IMR-90 (cell line): ENCODE measurements at regions not wholly inside any gene's neighbourhood (a gene's known extent, or its start where the extent isn't known, plus 50 kb on each side); places are given as distances from the start of the nearest gene placed in this dataset.

Experiments used
- ATAC-seq: fragments of 200-7000 bp; cut with Tn5 transposase; 2 replicates; pipeline ENCODE4 v1.9.1; 2020; ENCODE audit warnings: low read depth, mild to moderate bottlenecking, moderate library complexity
- BruUV-seq: library from RNA; stranded (reverse); fragments of 400-500 nt; replicated peaks from 2 replicates; lab custom pipeline; 2021; lab: Mats Ljungman, UMichigan
- CTCF ChIA-PET: fragments of 300-600 bp; formaldehyde crosslinking; extraction: SDS; loops from one replicate; lab custom pipeline; 2021; ENCODE audit warnings: antibody characterized with exemption; lab: Yijun Ruan, JAX
- POLR2A ChIA-PET: fragments of 300-600 bp; sonication (Branson Sonifier 250); formaldehyde crosslinking; loops from one replicate; lab custom pipeline; 2022; ENCODE audit warnings: antibody characterized with exemption; ENCODE audit not compliant: unreplicated experiment; lab: Charles Lee
- DNase-seq: peaks from one replicate; pipeline ENCODE4 v3.0.0; 2013
- H2AFZ ChIP-seq: replicated peaks from 2 replicates; pipeline ENCODE3; 2013; ENCODE audit warnings: low read length, mild to moderate bottlenecking; ENCODE audit not compliant: poor library complexity
- H2AK5ac ChIP-seq: 2 replicates; pipeline ENCODE4 v1.6.1; 2013; ENCODE audit warnings: low read depth, low read length, inconsistent platforms
- H2AK9ac ChIP-seq: replicated peaks from 2 replicates; pipeline ENCODE3; 2013; ENCODE audit warnings: mild to moderate bottlenecking, low read depth, low read length, moderate library complexity; ENCODE audit not compliant: poor library complexity
- H2BK120ac ChIP-seq: 2 replicates; pipeline ENCODE4 v1.6.1; 2013; ENCODE audit warnings: low read depth, low read length, inconsistent platforms
- H2BK15ac ChIP-seq: 3 replicates; pipeline ENCODE4 v1.6.1; 2013; ENCODE audit warnings: low read depth, low read length, inconsistent platforms
- H2BK20ac ChIP-seq: 2 replicates; pipeline ENCODE4 v1.6.1; 2013; ENCODE audit warnings: low read depth, mild to moderate bottlenecking, inconsistent platforms, low read length, moderate library complexity
- H2BK5ac ChIP-seq: 2 replicates; pipeline ENCODE4 v1.6.1; 2013; ENCODE audit warnings: mild to moderate bottlenecking, low read depth, low read length, inconsistent platforms; ENCODE audit not compliant: poor library complexity, severe bottlenecking
- H3K14ac ChIP-seq: replicated peaks from 2 replicates; pipeline ENCODE4 v1.6.1; 2013; ENCODE audit warnings: low read depth, low read length, inconsistent platforms
- H3K18ac ChIP-seq: 2 replicates; pipeline ENCODE4 v1.6.1; 2013; ENCODE audit warnings: low read depth, low read length, control low read depth
- H3K23ac ChIP-seq: 2 replicates; pipeline ENCODE4 v1.6.1; 2013; ENCODE audit warnings: low read depth, low read length, inconsistent platforms
- H3K27ac ChIP-seq: 2 replicates; pipeline ENCODE4 v1.5.1; 2013; ENCODE audit warnings: mild to moderate bottlenecking, control low read depth, low read length; ENCODE audit not compliant: insufficient read depth
- H3K27me3 ChIP-seq: 2 replicates; pipeline ENCODE4 v1.6.1; 2013; ENCODE audit warnings: low read length; ENCODE audit not compliant: control insufficient read depth, insufficient read depth
- H3K36me3 ChIP-seq: 2 replicates; pipeline ENCODE4 v1.6.1; 2013; ENCODE audit warnings: low read length, mixed read lengths; ENCODE audit not compliant: control insufficient read depth, insufficient read depth
- H3K4ac ChIP-seq: 2 replicates; pipeline ENCODE4 v1.6.1; 2013; ENCODE audit warnings: low read depth, low read length, inconsistent platforms
- H3K4me1 ChIP-seq: 2 replicates; pipeline ENCODE4 v1.6.1; 2013; ENCODE audit warnings: low read length, mixed read lengths; ENCODE audit not compliant: control insufficient read depth, insufficient read depth
- H3K4me2 ChIP-seq: 2 replicates; pipeline ENCODE4 v1.6.1; 2013; ENCODE audit warnings: low read depth, mild to moderate bottlenecking, control low read depth, low read length, moderate library complexity
- H3K4me3 ChIP-seq: 2 replicates; pipeline ENCODE4 v1.5.1; 2013; ENCODE audit warnings: low read depth, mild to moderate bottlenecking, control low read depth, low read length, moderate library complexity; ENCODE audit not compliant: insufficient read depth
- H3K56ac ChIP-seq: 2 replicates; pipeline ENCODE4 v1.6.1; 2013; ENCODE audit warnings: low read length, inconsistent platforms; ENCODE audit not compliant: insufficient read depth; ENCODE audit errors: extremely low read depth
- H3K79me1 ChIP-seq, 2 experiments: 2 replicates each; pipeline ENCODE4 v1.6.1; 2013; ENCODE audit warnings: low read length in 2 of 2, inconsistent platforms in 1 of 2, low read depth in 1 of 2
- H3K9ac ChIP-seq: 2 replicates; pipeline ENCODE4 v1.6.1; 2013; ENCODE audit warnings: low read depth, low read length, control low read depth
- H3K9me1 ChIP-seq: 2 replicates; pipeline ENCODE4 v1.6.1; 2013; ENCODE audit warnings: low read length, inconsistent platforms; ENCODE audit not compliant: insufficient read depth
- H3K9me3 ChIP-seq: 2 replicates; pipeline ENCODE4 v1.6.1; 2013; ENCODE audit warnings: low read length; ENCODE audit not compliant: control insufficient read depth, insufficient read depth
- H4K20me1 ChIP-seq: 2 replicates; pipeline ENCODE4 v1.6.1; 2013; ENCODE audit warnings: low read length, inconsistent platforms; ENCODE audit not compliant: insufficient read depth
- H4K5ac ChIP-seq: 2 replicates; pipeline ENCODE4 v1.6.1; 2013; ENCODE audit warnings: mild to moderate bottlenecking, low read depth, low read length, control low read depth
- H4K8ac ChIP-seq, 2 experiments: 2 replicates each; pipeline ENCODE4 v1.6.1; 2013; ENCODE audit warnings: low read depth in 2 of 2, low read length in 2 of 2, control low read depth in 1 of 2, inconsistent platforms in 1 of 2
- H4K91ac ChIP-seq: 2 replicates; pipeline ENCODE4 v1.6.1; 2013; ENCODE audit warnings: low read depth, low read length, inconsistent platforms; ENCODE audit not compliant: insufficient read depth
- FOS ChIP-seq: fragments of 150-350 bp; IDR thresholded peaks from 2 replicates; pipeline ENCODE4 v1.6.1; 2016; ENCODE audit warnings: low read depth, low read length
- MAFK ChIP-seq: IDR thresholded peaks from 2 replicates; pipeline ENCODE4 v1.6.1; 2012; ENCODE audit warnings: low read depth, low read length, improper control_type of control experiment
- MAZ ChIP-seq: IDR thresholded peaks from 2 replicates; pipeline ENCODE4 v1.6.1; 2012; ENCODE audit warnings: low read depth, mild to moderate bottlenecking, low read length, improper control_type of control experiment, moderate library complexity, borderline replicate concordance
- MXI1 ChIP-seq: IDR thresholded peaks from 2 replicates; pipeline ENCODE4 v1.6.1; 2012; ENCODE audit warnings: low read depth, mild to moderate bottlenecking, low read length, moderate library complexity, borderline replicate concordance
- NFE2L2 ChIP-seq: fragments of 150-350 bp; IDR thresholded peaks from 2 replicates; pipeline ENCODE4 v1.6.1; 2016; ENCODE audit warnings: low read depth, mild to moderate bottlenecking, low read length
- POLR2A ChIP-seq: IDR thresholded peaks from 2 replicates; pipeline ENCODE4 v1.6.1; 2012; ENCODE audit warnings: mild to moderate bottlenecking, low read depth, low read length
- RCOR1 ChIP-seq: IDR thresholded peaks from 2 replicates; pipeline ENCODE4 v1.6.1; 2012; ENCODE audit warnings: mild to moderate bottlenecking, low read length, improper control_type of control experiment; ENCODE audit not compliant: insufficient replicate concordance
- RFX5 ChIP-seq: IDR thresholded peaks from 2 replicates; pipeline ENCODE4 v1.8.0; 2012; ENCODE audit warnings: low read depth, mild to moderate bottlenecking, low read length, moderate library complexity
- SMC3 ChIP-seq: fragments of 150-350 bp; IDR thresholded peaks from 2 replicates; pipeline ENCODE4 v1.6.1; 2016; ENCODE audit warnings: low read depth, mild to moderate bottlenecking, antibody characterized with exemption, low read length, moderate library complexity
- WGBS, 2 experiments: methylation state at CpG; one replicate each; pipeline versions ENCODE4 v1.1.5 to v1.1.7; 2013; ENCODE audit warnings: missing lambda C conversion rate in 2 of 2; ENCODE audit not compliant: insufficient read length in 1 of 2; ENCODE audit errors: extremely low coverage in 2 of 2; 5-methylcytosine and 5-hydroxymethylcytosine counted together
- dilution Hi-C: fragments of 300-500 bp; cut with HindIII; formaldehyde crosslinking; loops from one replicate; pipeline ENCODE4 v1.14.3; 2018; ENCODE audit warnings: low sequenced_read_pairs; ENCODE audit not compliant: unreplicated experiment
- in situ Hi-C: fragments of 300-500 bp; cut with MboI; formaldehyde crosslinking; loops from 3 replicates; pipeline ENCODE4 v1.14.3; 2019; ENCODE audit warnings: low sequenced_read_pairs, inconsistent platforms, mixed read lengths
- intact Hi-C: fragments of 100-400 bp; cut with micrococcal nuclease; formaldehyde crosslinking; loops from 2 replicates; pipeline ENCODE4 v1.10.0; 2022
- TF ChIP-seq, protein P1 (sequence below): fragments of 150-350 bp; IDR thresholded peaks from 2 replicates; pipeline ENCODE4 v1.6.1; 2016; ENCODE audit warnings: low read depth, mild to moderate bottlenecking, low read length, moderate library complexity, borderline replicate concordance
- TF ChIP-seq, protein P2 (sequence below): conservative IDR thresholded peaks from 2 replicates; pipeline ENCODE4 v1.5.1; 2012; ENCODE audit warnings: mild to moderate bottlenecking, low read depth, low read length, improper control_type of control experiment

DNA sequence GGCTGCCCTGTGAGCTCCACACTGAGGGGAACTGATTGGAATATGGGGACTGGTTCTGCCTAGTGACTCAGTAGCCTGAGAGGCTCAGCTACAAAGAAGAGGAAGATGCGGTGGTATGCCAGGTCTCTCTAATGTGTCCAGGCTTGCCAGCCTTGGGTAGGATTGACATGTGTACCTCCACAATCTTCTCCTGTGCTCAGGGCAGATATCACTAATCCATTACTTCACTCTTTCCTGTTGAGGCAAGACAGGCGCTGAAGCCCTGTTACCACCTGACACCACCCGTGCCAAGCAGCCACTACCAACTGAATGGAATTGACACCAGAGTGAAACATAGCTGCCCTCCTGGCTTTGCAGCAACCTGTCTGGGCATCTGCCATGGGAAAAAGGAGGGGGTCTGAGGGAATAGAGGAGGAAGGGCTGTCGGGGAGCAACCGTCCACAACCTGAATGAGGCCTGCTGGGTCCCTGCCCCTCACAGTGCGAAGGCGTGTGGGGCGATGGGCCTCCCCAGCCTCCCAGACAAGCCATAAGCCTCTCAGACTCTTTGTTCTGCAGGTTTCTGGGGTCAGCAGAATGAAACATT lies 114.7 kb upstream of the CXCL14 start:
- Histone ChIP-seq H3K27me3 (no peaks in the 10 kb centered on the region; the same call in 1 of the 2 replicates), H4K91ac (no peak overlapping the region), H3K9me3 (no peaks in the 10 kb centered on the region), H3K9me1 (no peaks in the 10 kb centered on the region), H3K23ac (no peak overlapping the region), H3K79me1 (no peaks in the 10 kb centered on the region), H3K4me3 (no peak overlapping the region), H3K4me2 (no peak overlapping the region), H2BK5ac (no peak overlapping the region), H3K9ac (no peak overlapping the region), H3K56ac (no peak overlapping the region), H4K5ac (no peak overlapping the region), H4K8ac (no peak overlapping the region), H2BK20ac (no peak overlapping the region), H2BK15ac (no peak overlapping the region), H4K20me1 (no peaks in the 10 kb centered on the region), H3K4me1 (no peaks in the 10 kb centered on the region), H2AK9ac (no peak overlapping the region), H3K14ac (no peak overlapping the region), H3K18ac (no peak overlapping the region), H3K36me3 (no peaks in the 10 kb centered on the region), H3K27ac (no peak overlapping the region), H2AK5ac (no peak overlapping the region), H3K4ac (no peak overlapping the region), H2BK120ac (no peak overlapping the region), H2AFZ (no peak overlapping the region)
- no TSS peak for BruUV-seq
- WGBS, 2 experiments, result 88% methylated on average over 3 of the region's 8 CpGs; no CpG with 5 or more reads in 1 of the 2 experiments
- ATAC-seq (no peak), DNase-seq (no peak)
- CTCF ChIA-PET, result no interaction called here
- intact Hi-C loops, result no loop called here
- TF ChIP-seq POLR2A (no peak), MXI1 (no peak), RFX5 (no peak), FOS (no peak), SMC3 (no peak), NFE2L2 (no peak), RCOR1 (no peak), MAFK (no peak), MAZ (no peak)
- TF ChIP-seq, protein P1, sequence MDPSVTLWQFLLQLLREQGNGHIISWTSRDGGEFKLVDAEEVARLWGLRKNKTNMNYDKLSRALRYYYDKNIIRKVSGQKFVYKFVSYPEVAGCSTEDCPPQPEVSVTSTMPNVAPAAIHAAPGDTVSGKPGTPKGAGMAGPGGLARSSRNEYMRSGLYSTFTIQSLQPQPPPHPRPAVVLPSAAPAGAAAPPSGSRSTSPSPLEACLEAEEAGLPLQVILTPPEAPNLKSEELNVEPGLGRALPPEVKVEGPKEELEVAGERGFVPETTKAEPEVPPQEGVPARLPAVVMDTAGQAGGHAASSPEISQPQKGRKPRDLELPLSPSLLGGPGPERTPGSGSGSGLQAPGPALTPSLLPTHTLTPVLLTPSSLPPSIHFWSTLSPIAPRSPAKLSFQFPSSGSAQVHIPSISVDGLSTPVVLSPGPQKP, result no peak
- TF ChIP-seq, protein P2, sequence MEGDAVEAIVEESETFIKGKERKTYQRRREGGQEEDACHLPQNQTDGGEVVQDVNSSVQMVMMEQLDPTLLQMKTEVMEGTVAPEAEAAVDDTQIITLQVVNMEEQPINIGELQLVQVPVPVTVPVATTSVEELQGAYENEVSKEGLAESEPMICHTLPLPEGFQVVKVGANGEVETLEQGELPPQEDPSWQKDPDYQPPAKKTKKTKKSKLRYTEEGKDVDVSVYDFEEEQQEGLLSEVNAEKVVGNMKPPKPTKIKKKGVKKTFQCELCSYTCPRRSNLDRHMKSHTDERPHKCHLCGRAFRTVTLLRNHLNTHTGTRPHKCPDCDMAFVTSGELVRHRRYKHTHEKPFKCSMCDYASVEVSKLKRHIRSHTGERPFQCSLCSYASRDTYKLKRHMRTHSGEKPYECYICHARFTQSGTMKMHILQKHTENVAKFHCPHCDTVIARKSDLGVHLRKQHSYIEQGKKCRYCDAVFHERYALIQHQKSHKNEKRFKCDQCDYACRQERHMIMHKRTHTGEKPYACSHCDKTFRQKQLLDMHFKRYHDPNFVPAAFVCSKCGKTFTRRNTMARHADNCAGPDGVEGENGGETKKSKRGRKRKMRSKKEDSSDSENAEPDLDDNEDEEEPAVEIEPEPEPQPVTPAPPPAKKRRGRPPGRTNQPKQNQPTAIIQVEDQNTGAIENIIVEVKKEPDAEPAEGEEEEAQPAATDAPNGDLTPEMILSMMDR, result no peak
- in situ Hi-C loops, result no loop called here
- dilution Hi-C loops, result no loop called here
- POLR2A ChIA-PET, result no interaction called here
